GM12892 (cell line): ENCODE measurements at regions not wholly inside any gene's neighbourhood (a gene's known extent, or its start where the extent isn't known, plus 50 kb on each side); places are given as distances from the start of the nearest gene placed in this dataset.

Experiments used
- POLR2A ChIP-seq: IDR thresholded peaks from 2 replicates; pipeline ENCODE4 v1.6.1; 2011; ENCODE audit warnings: low read depth, low read length, control low read depth
- POLR2AphosphoS5 ChIP-seq: IDR thresholded peaks from 2 replicates; pipeline ENCODE4 v1.6.1; 2011; ENCODE audit warnings: low read depth, low read length, control low read depth
- TAF1 ChIP-seq: IDR thresholded peaks from 2 replicates; pipeline ENCODE4 v1.6.1; 2011; ENCODE audit warnings: low read depth, mild to moderate bottlenecking, control low read depth, low read length, borderline replicate concordance

GRCh38 chr6:149209871-149210775 is 107.4 kb upstream of the TAB2 start:
- TF ChIP-seq TAF1 (no peak), POLR2AphosphoS5 (no peak), POLR2A (no peak)
